ENCODE measurements at regions not wholly inside any gene's neighbourhood (a gene's known extent, or its start where the extent isn't known, plus 50 kb on each side); places are given as distances from the start of the nearest gene placed in this dataset.

DNA sequence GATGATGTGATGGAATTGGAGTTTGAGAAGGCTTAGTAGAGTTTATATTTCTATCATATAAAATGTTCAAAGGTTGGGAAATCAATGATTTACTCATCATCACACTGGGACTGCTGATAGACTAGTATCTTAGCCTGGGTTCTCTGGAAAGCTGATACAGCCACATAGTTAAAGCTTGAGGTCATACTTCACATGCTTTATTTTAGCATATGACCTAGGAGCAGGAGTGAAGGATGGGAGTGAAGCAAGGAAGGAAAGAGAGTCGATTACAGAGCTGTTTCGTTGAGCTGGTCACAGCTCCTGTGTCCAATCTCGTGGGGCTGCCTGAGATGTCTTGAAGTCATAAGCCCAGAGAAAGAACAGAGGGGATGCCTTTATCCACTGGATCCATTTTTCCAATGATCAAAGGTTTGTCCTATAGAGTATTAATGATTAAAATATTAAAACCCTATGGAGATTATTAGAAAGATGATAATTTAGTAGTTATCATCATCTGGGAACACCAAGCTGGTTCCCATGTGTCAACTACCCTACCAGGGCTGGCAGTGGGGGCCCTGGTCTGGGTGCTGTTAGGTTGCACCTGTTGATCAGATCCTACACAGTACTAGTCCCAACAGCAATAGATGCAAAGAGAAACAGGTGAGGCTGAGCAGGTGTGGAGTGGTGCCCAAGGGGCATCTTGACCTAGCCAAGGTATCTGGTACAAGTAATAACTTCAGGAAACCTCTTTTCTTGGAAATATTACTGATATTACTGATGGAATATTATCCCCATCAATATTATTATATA lies 77.8 kb downstream of the BAMBI start:
- Histone ChIP-seq H3K27ac (ENCODE audit: low read depth in 1 of 2, low read length in 2 of 2) (no peak overlapping the region), H3K4me1 (ENCODE audit: control insufficient read depth in 4 of 4, insufficient read depth in 4 of 4, low read length in 3 of 4) (no peaks in the 10 kb centered on the region), H3K9me3 (ENCODE audit: control insufficient read depth in 4 of 4, low read length in 3 of 4) (no peaks in the 10 kb centered on the region), H3K9ac (ENCODE audit: low read depth in 1 of 2, low read length in 2 of 2) (no peak overlapping the region), H3K4me3 (ENCODE audit: low read depth in 1 of 3, low read length in 3 of 3) (no peak overlapping the region), H3K36me3 (ENCODE audit: control insufficient read depth in 4 of 4, insufficient read depth in 3 of 4, low read depth in 1 of 4, low read length in 3 of 4) (no peaks in the 10 kb centered on the region), H3K27me3 (ENCODE audit: control insufficient read depth in 4 of 4, insufficient read depth in 4 of 4, low read length in 3 of 4) (no peaks in the 10 kb centered on the region)
- TF ChIP-seq ZBTB33 (IDR thresholded peaks at IDR 0.05), result no peak
- TF ChIP-seq YY1 (IDR thresholded peaks at IDR 0.05), result no peak
- TF ChIP-seq FOXA2 (IDR thresholded peaks at IDR 0.05), result no peak
- TF ChIP-seq TAF1 (conservative IDR thresholded peaks at IDR 0.05), result no peak
- peak in 1 of 2 donors; percentile 10 for TF ChIP-seq JUND (IDR thresholded peaks at IDR 0.05)
- 78% methylated on average over 3 of the region's 3 CpGs for WGBS
- DNase-seq (ENCODE audit: low spot score), result no peak

DNA sequence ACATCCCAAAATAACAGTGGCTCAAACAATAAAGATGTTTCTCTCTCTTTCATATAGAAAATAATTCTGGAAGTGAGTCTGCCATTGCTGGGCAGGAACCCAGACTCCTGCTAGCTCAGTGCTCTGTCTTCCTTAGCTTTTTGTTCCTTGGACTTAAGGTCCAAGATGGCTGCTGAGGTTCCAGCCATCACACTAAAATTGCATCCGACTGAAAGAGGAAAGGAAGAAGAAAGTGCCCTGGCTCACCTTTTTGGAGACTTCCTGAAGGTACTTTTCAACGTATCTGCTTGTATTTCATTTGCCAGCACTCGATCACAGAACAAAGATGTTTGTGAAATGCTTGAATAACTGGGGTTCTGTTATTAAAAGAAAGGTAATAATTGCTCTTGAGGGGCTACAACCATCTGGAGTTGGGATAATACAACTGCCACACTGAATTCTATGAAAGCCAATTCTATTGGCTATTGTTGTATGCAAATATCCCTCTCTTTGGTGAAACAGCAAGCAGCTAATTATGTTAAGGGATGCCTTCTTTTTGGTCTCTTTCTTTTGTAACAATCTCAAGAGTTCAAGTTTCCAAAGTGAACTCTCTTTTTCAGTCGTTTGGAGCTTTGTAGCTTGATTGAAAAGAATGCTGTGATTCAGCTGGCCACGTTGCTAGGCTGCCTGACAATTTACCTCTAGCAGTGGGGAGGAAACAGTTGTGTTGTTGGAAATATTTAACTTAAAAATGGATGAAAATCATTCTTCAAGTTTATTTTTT lies 83.9 kb downstream of the BAMBI start:
- Histone ChIP-seq H3K9me3 (ENCODE audit: control insufficient read depth in 4 of 4, low read length in 3 of 4) (no peaks in the 10 kb centered on the region), H3K4me3 (ENCODE audit: low read depth in 1 of 3, low read length in 3 of 3) (no peak overlapping the region), H3K4me1 (ENCODE audit: control insufficient read depth in 4 of 4, insufficient read depth in 4 of 4, low read length in 3 of 4) (no peaks in the 10 kb centered on the region), H3K27ac (ENCODE audit: low read depth in 1 of 2, low read length in 2 of 2) (no peak overlapping the region), H3K36me3 (ENCODE audit: control insufficient read depth in 4 of 4, insufficient read depth in 3 of 4, low read depth in 1 of 4, low read length in 3 of 4) (no peaks in the 10 kb centered on the region), H3K9ac (ENCODE audit: low read depth in 1 of 2, low read length in 2 of 2) (no peak overlapping the region), H3K27me3 (ENCODE audit: control insufficient read depth in 4 of 4, insufficient read depth in 4 of 4, low read length in 3 of 4) (no peaks in the 10 kb centered on the region)
- TF ChIP-seq TAF1 (conservative IDR thresholded peaks at IDR 0.05), result no peak
- TF ChIP-seq ZBTB33 (IDR thresholded peaks at IDR 0.05), result no peak
- TF ChIP-seq NR2F2 (IDR thresholded peaks at IDR 0.05), result no peak
- TF ChIP-seq, protein P1, sequence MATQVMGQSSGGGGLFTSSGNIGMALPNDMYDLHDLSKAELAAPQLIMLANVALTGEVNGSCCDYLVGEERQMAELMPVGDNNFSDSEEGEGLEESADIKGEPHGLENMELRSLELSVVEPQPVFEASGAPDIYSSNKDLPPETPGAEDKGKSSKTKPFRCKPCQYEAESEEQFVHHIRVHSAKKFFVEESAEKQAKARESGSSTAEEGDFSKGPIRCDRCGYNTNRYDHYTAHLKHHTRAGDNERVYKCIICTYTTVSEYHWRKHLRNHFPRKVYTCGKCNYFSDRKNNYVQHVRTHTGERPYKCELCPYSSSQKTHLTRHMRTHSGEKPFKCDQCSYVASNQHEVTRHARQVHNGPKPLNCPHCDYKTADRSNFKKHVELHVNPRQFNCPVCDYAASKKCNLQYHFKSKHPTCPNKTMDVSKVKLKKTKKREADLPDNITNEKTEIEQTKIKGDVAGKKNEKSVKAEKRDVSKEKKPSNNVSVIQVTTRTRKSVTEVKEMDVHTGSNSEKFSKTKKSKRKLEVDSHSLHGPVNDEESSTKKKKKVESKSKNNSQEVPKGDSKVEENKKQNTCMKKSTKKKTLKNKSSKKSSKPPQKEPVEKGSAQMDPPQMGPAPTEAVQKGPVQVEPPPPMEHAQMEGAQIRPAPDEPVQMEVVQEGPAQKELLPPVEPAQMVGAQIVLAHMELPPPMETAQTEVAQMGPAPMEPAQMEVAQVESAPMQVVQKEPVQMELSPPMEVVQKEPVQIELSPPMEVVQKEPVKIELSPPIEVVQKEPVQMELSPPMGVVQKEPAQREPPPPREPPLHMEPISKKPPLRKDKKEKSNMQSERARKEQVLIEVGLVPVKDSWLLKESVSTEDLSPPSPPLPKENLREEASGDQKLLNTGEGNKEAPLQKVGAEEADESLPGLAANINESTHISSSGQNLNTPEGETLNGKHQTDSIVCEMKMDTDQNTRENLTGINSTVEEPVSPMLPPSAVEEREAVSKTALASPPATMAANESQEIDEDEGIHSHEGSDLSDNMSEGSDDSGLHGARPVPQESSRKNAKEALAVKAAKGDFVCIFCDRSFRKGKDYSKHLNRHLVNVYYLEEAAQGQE (IDR thresholded peaks at IDR 0.05), result no peak
- no peak for TF ChIP-seq FOXA2 (IDR thresholded peaks at IDR 0.05)
- TF ChIP-seq GABPA (IDR thresholded peaks at IDR 0.05 in 1 of 2, conservative IDR thresholded peaks at IDR 0.05 in 1 of 2), result no peak
- TF ChIP-seq HNF4A (conservative IDR thresholded peaks at IDR 0.05), result no peak
- TF ChIP-seq, protein P2, sequence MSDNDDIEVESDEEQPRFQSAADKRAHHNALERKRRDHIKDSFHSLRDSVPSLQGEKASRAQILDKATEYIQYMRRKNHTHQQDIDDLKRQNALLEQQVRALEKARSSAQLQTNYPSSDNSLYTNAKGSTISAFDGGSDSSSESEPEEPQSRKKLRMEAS (IDR thresholded peaks at IDR 0.05), result no peak
- no peak for TF ChIP-seq RXRA (IDR thresholded peaks at IDR 0.05)
- no peak for TF ChIP-seq HNF4G (IDR thresholded peaks at IDR 0.05)
- no peak for TF ChIP-seq FOXA1 (IDR thresholded peaks at IDR 0.05)
- TF ChIP-seq, protein P3, sequence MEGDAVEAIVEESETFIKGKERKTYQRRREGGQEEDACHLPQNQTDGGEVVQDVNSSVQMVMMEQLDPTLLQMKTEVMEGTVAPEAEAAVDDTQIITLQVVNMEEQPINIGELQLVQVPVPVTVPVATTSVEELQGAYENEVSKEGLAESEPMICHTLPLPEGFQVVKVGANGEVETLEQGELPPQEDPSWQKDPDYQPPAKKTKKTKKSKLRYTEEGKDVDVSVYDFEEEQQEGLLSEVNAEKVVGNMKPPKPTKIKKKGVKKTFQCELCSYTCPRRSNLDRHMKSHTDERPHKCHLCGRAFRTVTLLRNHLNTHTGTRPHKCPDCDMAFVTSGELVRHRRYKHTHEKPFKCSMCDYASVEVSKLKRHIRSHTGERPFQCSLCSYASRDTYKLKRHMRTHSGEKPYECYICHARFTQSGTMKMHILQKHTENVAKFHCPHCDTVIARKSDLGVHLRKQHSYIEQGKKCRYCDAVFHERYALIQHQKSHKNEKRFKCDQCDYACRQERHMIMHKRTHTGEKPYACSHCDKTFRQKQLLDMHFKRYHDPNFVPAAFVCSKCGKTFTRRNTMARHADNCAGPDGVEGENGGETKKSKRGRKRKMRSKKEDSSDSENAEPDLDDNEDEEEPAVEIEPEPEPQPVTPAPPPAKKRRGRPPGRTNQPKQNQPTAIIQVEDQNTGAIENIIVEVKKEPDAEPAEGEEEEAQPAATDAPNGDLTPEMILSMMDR (IDR thresholded peaks at IDR 0.05; ENCODE audit: low read depth, low read length, missing input control), result no peak
- TF ChIP-seq ATF3 (IDR thresholded peaks at IDR 0.05), result no peak
- no peak for TF ChIP-seq JUND (IDR thresholded peaks at IDR 0.05)
- TF ChIP-seq SP1 (IDR thresholded peaks at IDR 0.05), result no peak
- TF ChIP-seq YY1 (IDR thresholded peaks at IDR 0.05), result no peak
- TF ChIP-seq RAD21 (IDR thresholded peaks at IDR 0.05), result no peak
- TF ChIP-seq EGR1 (IDR thresholded peaks at IDR 0.05; ENCODE audit: low read depth in 2 of 2), result no peak
- 76% methylated on average over 5 of the region's 5 CpGs for WGBS
- DNase-seq (ENCODE audit: low spot score), result no peak
